HG03135 (cell line): ENCODE measurements at regions not wholly inside any gene's neighbourhood (a gene's known extent, or its start where the extent isn't known, plus 50 kb on each side); places are given as distances from the start of the nearest gene placed in this dataset.
"Not testable (repeated sequence)": the region's sequence is repeated elsewhere in the genome, so short reads cannot be mapped to it uniquely, and the experiment has no call there.

ENCODE experiments used
- ATAC-seq: cut with Tn5 transposase; IDR thresholded peaks from one replicate; pipeline ENCODE4 v1.9.1; 2021; ENCODE audit warnings: mild to moderate bottlenecking, moderate library complexity; ENCODE audit not compliant: unreplicated experiment

GRCh38 chrX:40530509-40530908 is 50.3 kb upstream of the ATP6AP2 start:
- ATAC-seq, result no peak

GRCh38 chrX:40527543-40527942 is 53.2 kb upstream of the ATP6AP2 start:
- no peak for ATAC-seq

- no peak for ATAC-seq
Observed at GRCh38 chrX:40526412-40526811, 54.4 kb upstream of the ATP6AP2 start.

GRCh38 chrX:40525901-40526300 is 54.9 kb upstream of the ATP6AP2 start:
- not testable (repeated sequence) for ATAC-seq

- ATAC-seq, result no peak
Observed at GRCh38 chrX:40524423-40524822, 56.3 kb upstream of the ATP6AP2 start.

- no peak for ATAC-seq
Observed at GRCh38 chrX:40523852-40524251, 56.9 kb upstream of the ATP6AP2 start.

- no peak for ATAC-seq
Observed at GRCh38 chrX:40521868-40522450, 58.8 kb upstream of the ATP6AP2 start.

GRCh38 chrX:40514376-40514775 is 66.4 kb upstream of the ATP6AP2 start:
- ATAC-seq, result no peak

- ATAC-seq, result no peak
Observed at GRCh38 chrX:40513835-40514234, 66.9 kb upstream of the ATP6AP2 start.

GRCh38 chrX:40513012-40513411 is 67.8 kb upstream of the ATP6AP2 start:
- ATAC-seq, result no peak

GRCh38 chrX:40511258-40511657 is 69.5 kb upstream of the ATP6AP2 start:
- ATAC-seq, result no peak

- no peak for ATAC-seq
Observed at GRCh38 chrX:40508560-40508959, 72.2 kb upstream of the ATP6AP2 start.

- no peak for ATAC-seq
Observed at GRCh38 chrX:40506201-40506985, 74.4 kb upstream of the ATP6AP2 start.

GRCh38 chrX:40504801-40505605 is 75.8 kb upstream of the ATP6AP2 start:
- no peak for ATAC-seq

- no peak for ATAC-seq
Observed at GRCh38 chrX:40503094-40503493, 77.7 kb upstream of the ATP6AP2 start.

GRCh38 chrX:40502688-40503087 is 78.1 kb upstream of the ATP6AP2 start:
- no peak for ATAC-seq

GRCh38 chrX:40501164-40501855 is 79.5 kb upstream of the ATP6AP2 start:
- ATAC-seq, result no peak

- ATAC-seq, result no peak
Observed at GRCh38 chrX:40496728-40497127, 84.0 kb upstream of the ATP6AP2 start.

GRCh38 chrX:40495659-40496058 is 85.1 kb upstream of the ATP6AP2 start:
- ATAC-seq, result no peak

- ATAC-seq, result no peak
Observed at GRCh38 chrX:40494005-40494404, 86.8 kb upstream of the ATP6AP2 start.

GRCh38 chrX:40488296-40488695 is 92.5 kb upstream of the ATP6AP2 start:
- no peak for ATAC-seq
